Neural cell (in vitro differentiated cells): ENCODE measurements at regions not wholly inside any gene's neighbourhood (a gene's known extent, or its start where the extent isn't known, plus 50 kb on each side); places are given as distances from the start of the nearest gene placed in this dataset.

Experiments used
- H2AFZ ChIP-seq: fragments of 200-600, 300-800 bp; sonication (generic), shearing (Covaris generic); 2 replicates; pipeline ENCODE4 v1.6.0; 2014; ENCODE audit warnings: low read depth, mild to moderate bottlenecking, antibody characterized with exemption, low read length, moderate library complexity
- H3F3A ChIP-seq: fragments of 200-600 bp; shearing (Covaris generic); 2 replicates; pipeline ENCODE4 v1.6.1; 2016; ENCODE audit warnings: mild to moderate bottlenecking, moderate library complexity, mixed read lengths, antibody characterized with exemption, low read length; ENCODE audit not compliant: insufficient read depth, poor library complexity, severe bottlenecking
- H3K27ac ChIP-seq: fragments of 200-600, 300-800 bp; sonication (generic), shearing (Covaris generic); 2 replicates; pipeline ENCODE4 v1.5.1; 2014; ENCODE audit warnings: mild to moderate bottlenecking, low read length, moderate library complexity
- H3K27me3 ChIP-seq: fragments of 300-800, 200-600 bp; sonication (generic), shearing (Covaris generic); 2 replicates; pipeline ENCODE4 v1.6.0; 2014; ENCODE audit warnings: mild to moderate bottlenecking, low read depth, low read length, moderate library complexity; ENCODE audit not compliant: insufficient read depth
- H3K36me3 ChIP-seq: fragments of 300-800, 200-600 bp; sonication (generic), shearing (Covaris generic); 2 replicates; pipeline ENCODE4 v1.5.1; 2014; ENCODE audit warnings: mild to moderate bottlenecking, antibody characterized with exemption, low read length, moderate library complexity; ENCODE audit not compliant: insufficient read depth
- H3K4me2 ChIP-seq: fragments of 300-800, 200-600 bp; sonication (generic), shearing (Covaris generic); 2 replicates; pipeline ENCODE4 v1.6.0; 2014; ENCODE audit warnings: mild to moderate bottlenecking, low read length
- H3K4me3 ChIP-seq: fragments of 300-800, 200-600 bp; sonication (generic), shearing (Covaris generic); 2 replicates; pipeline ENCODE4 v1.5.1; 2014; ENCODE audit warnings: mild to moderate bottlenecking, low read length, moderate library complexity
- H3K79me2 ChIP-seq: fragments of 200-600 bp; shearing (Covaris generic); replicated peaks from 2 replicates; pipeline ENCODE4 v1.6.0; 2014; ENCODE audit warnings: mild to moderate bottlenecking, low read length, moderate library complexity; ENCODE audit not compliant: insufficient read depth
- H3K9ac ChIP-seq: fragments of 300-800, 200-600 bp; sonication (generic), shearing (Covaris generic); 2 replicates; pipeline ENCODE4 v1.6.1; 2016; ENCODE audit warnings: mild to moderate bottlenecking, low read length, mixed read lengths
- H3K9me2 ChIP-seq: fragments of 200-600 bp; shearing (Covaris generic); 2 replicates; pipeline ENCODE4 v1.6.1; 2016; ENCODE audit warnings: mild to moderate bottlenecking, low read length, mixed read lengths; ENCODE audit not compliant: insufficient read depth
- H3K9me3 ChIP-seq: fragments of 200-600, 300-800 bp; sonication (generic), shearing (Covaris generic); 2 replicates; pipeline ENCODE4 v1.6.1; 2016; ENCODE audit warnings: mild to moderate bottlenecking, mixed run types, low read length, moderate library complexity, mixed read lengths
- H4K20me1 ChIP-seq: fragments of 200-600 bp; shearing (Covaris generic); 2 replicates; pipeline ENCODE4 v1.6.1; 2016; ENCODE audit warnings: mild to moderate bottlenecking, mixed run types; ENCODE audit not compliant: insufficient read depth
- CTCF ChIP-seq: fragments of 450-650 bp; IDR thresholded peaks from 2 replicates; pipeline ENCODE4 v1.5.1; 2014; ENCODE audit warnings: antibody characterized with exemption, mild to moderate bottlenecking, moderate library complexity; ENCODE audit not compliant: poor library complexity, severe bottlenecking
- EP300 ChIP-seq: fragments of 450-650 bp; conservative IDR thresholded peaks from 2 replicates; pipeline ENCODE4 v1.6.1; 2014; ENCODE audit warnings: antibody characterized with exemption, mild to moderate bottlenecking, moderate library complexity; ENCODE audit not compliant: poor library complexity, severe bottlenecking
- EZH2 ChIP-seq: fragments of 200-600, 300-800 bp; shearing (Covaris generic), sonication (generic); IDR thresholded peaks from 2 replicates; pipeline ENCODE4 v1.6.1; 2014; ENCODE audit warnings: antibody characterized with exemption, low read length, borderline replicate concordance, mild to moderate bottlenecking; ENCODE audit not compliant: insufficient read depth, poor library complexity, severe bottlenecking
- MXI1 ChIP-seq: fragments of 450-650 bp; conservative IDR thresholded peaks from 2 replicates; pipeline ENCODE4 v1.6.1; 2014; ENCODE audit warnings: antibody characterized with exemption, mild to moderate bottlenecking; ENCODE audit not compliant: poor library complexity, severe bottlenecking
- POLR2AphosphoS5 ChIP-seq: IDR thresholded peaks from 2 replicates; pipeline ENCODE4 v1.6.1; 2012
- RAD21 ChIP-seq: fragments of 450-650 bp; conservative IDR thresholded peaks from 2 replicates; pipeline ENCODE4 v1.6.1; 2014; ENCODE audit warnings: antibody characterized with exemption, mild to moderate bottlenecking, moderate library complexity
- SMC3 ChIP-seq: fragments of 450-650 bp; conservative IDR thresholded peaks from 2 replicates; pipeline ENCODE4 v1.6.1; 2014; ENCODE audit warnings: antibody characterized with exemption, mild to moderate bottlenecking, moderate library complexity; ENCODE audit not compliant: poor library complexity
- TAF1 ChIP-seq: IDR thresholded peaks from 2 replicates; pipeline ENCODE4 v1.6.1; 2012; ENCODE audit warnings: low read depth
- TF ChIP-seq, protein P1 (sequence below): IDR thresholded peaks from 2 replicates; pipeline ENCODE4 v1.6.1; 2012; ENCODE audit warnings: borderline replicate concordance

DNA sequence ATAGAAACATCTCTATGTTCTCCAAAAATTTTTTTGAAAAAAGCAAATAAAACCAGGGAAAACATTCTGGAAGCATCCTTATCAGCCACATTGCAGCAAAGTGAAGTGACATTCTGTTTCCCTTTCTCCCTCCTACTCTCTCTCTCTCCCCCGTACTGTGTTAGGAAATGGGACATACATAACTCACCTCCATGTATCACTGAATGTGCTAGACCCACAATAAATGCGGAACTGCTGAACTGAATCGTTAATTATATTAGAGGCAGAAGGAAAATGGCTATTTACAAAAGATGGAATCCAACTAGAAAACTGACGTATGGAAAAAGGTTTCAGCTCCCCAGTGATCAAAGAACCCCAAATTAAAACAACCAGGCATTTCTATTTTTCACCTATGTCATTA is 129.8 kb downstream of the MINAR1 start:
- Histone ChIP-seq H3K36me3 (no peaks in the 10 kb centered on the region), H3K27me3 (no peaks in the 10 kb centered on the region), H3K9me3 (no peaks in the 10 kb centered on the region), H3K4me3 (no peak overlapping the region), H2AFZ (no peak overlapping the region), H3K4me2 (no peak overlapping the region), H3K79me2 (no peaks in the 10 kb centered on the region), H3K27ac (no peak overlapping the region), H4K20me1 (no peaks in the 10 kb centered on the region), H3K9me2 (no peaks in the 10 kb centered on the region), H3K9ac (no peak overlapping the region), H3F3A (no peaks in the 10 kb centered on the region)
- TF ChIP-seq MXI1, result no peak
- no peak for TF ChIP-seq RAD21
- TF ChIP-seq, protein P1, sequence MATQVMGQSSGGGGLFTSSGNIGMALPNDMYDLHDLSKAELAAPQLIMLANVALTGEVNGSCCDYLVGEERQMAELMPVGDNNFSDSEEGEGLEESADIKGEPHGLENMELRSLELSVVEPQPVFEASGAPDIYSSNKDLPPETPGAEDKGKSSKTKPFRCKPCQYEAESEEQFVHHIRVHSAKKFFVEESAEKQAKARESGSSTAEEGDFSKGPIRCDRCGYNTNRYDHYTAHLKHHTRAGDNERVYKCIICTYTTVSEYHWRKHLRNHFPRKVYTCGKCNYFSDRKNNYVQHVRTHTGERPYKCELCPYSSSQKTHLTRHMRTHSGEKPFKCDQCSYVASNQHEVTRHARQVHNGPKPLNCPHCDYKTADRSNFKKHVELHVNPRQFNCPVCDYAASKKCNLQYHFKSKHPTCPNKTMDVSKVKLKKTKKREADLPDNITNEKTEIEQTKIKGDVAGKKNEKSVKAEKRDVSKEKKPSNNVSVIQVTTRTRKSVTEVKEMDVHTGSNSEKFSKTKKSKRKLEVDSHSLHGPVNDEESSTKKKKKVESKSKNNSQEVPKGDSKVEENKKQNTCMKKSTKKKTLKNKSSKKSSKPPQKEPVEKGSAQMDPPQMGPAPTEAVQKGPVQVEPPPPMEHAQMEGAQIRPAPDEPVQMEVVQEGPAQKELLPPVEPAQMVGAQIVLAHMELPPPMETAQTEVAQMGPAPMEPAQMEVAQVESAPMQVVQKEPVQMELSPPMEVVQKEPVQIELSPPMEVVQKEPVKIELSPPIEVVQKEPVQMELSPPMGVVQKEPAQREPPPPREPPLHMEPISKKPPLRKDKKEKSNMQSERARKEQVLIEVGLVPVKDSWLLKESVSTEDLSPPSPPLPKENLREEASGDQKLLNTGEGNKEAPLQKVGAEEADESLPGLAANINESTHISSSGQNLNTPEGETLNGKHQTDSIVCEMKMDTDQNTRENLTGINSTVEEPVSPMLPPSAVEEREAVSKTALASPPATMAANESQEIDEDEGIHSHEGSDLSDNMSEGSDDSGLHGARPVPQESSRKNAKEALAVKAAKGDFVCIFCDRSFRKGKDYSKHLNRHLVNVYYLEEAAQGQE, result no peak
- no peak for TF ChIP-seq EP300
- no peak for TF ChIP-seq TAF1
- no peak for TF ChIP-seq EZH2
- TF ChIP-seq CTCF, result no peak
- TF ChIP-seq POLR2AphosphoS5, result no peak
- no peak for TF ChIP-seq SMC3

DNA sequence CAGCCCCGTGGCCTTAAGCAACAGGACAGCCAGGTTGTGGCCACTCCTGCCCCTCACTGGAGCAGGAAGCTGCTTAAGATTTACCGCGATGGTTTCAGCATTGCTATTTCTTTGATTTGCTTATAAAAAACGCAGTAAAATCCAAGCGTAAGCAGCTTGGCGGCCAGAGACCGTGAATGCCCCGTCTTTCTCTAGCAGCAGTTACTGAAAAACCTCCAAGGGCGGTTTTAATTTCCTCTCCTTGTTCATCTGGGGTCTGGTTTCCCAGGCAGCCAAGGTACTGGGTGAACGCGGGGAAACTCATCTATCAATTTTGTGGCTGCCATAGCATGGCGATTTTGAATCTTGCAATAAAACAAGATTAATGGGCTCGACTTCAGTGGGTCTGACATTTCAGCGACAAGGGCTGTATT is 130.3 kb downstream of the MINAR1 start:
- no peaks in the 10 kb centered on the region for H3K79me2 ChIP-seq
- H3F3A ChIP-seq, result no peaks in the 10 kb centered on the region
- H3K27me3 ChIP-seq, result no peaks in the 10 kb centered on the region
- no peak overlapping the region for H2AFZ ChIP-seq
- no peak overlapping the region for H3K27ac ChIP-seq
- no peaks in the 10 kb centered on the region for H3K9me3 ChIP-seq
- TF ChIP-seq RAD21 (no peak), MXI1 (no peak), EZH2 (no peak), CTCF (no peak)
- TF ChIP-seq, protein P1, result no peak
- no peaks in the 10 kb centered on the region for H3K9me2 ChIP-seq
- no peak overlapping the region for H3K4me2 ChIP-seq
- H4K20me1 ChIP-seq, result no peaks in the 10 kb centered on the region
- H3K4me3 ChIP-seq, result no peak overlapping the region
- no peaks in the 10 kb centered on the region for H3K36me3 ChIP-seq
- H3K9ac ChIP-seq, result no peak overlapping the region
